Liver (tissue), 3 donors: ENCODE measurements at regions not wholly inside any gene's neighbourhood (a gene's known extent, or its start where the extent isn't known, plus 50 kb on each side); places are given as distances from the start of the nearest gene placed in this dataset.
A peak's percentile ranks its signal among the peaks of the same experiment; 100 is the strongest.

ENCODE experiments used
- ATF3 ChIP-seq: IDR thresholded peaks from 2 replicates; pipeline ENCODE4 v1.6.1; 2016; ENCODE audit warnings: antibody characterized with exemption
- EGR1 ChIP-seq, 2 donors: IDR thresholded peaks; 2 replicates each; pipeline ENCODE4 v1.6.1; 2016 to 2018; ENCODE audit warnings: antibody characterized with exemption in 2 of 2, low read depth in 2 of 2
- FOXA1 ChIP-seq: IDR thresholded peaks from 2 replicates; pipeline ENCODE4 v1.6.1; 2016; ENCODE audit warnings: antibody characterized with exemption
- GABPA ChIP-seq, 2 donors: IDR thresholded peaks in 1 of 2; conservative IDR thresholded peaks in 1 of 2; 2 replicates each; pipeline ENCODE4 v1.6.1; 2016; ENCODE audit warnings: antibody characterized with exemption in 2 of 2, mild to moderate bottlenecking in 1 of 2, moderate library complexity in 1 of 2
- JUND ChIP-seq, 2 donors: IDR thresholded peaks; 2 replicates each; pipeline ENCODE4 v1.6.1; 2016; ENCODE audit warnings: antibody characterized with exemption in 2 of 2
- RAD21 ChIP-seq, 2 donors: IDR thresholded peaks; 2 replicates each; pipeline ENCODE4 v1.6.1; 2016; ENCODE audit warnings: antibody characterized with exemption in 2 of 2, mild to moderate bottlenecking in 2 of 2
- REST ChIP-seq: IDR thresholded peaks from 2 replicates; pipeline ENCODE4 v1.6.1; 2016; ENCODE audit warnings: antibody characterized with exemption, mild to moderate bottlenecking
- SP1 ChIP-seq: IDR thresholded peaks from 2 replicates; pipeline ENCODE4 v1.6.1; 2018; ENCODE audit warnings: antibody characterized with exemption, mild to moderate bottlenecking
- TAF1 ChIP-seq: conservative IDR thresholded peaks from 2 replicates; pipeline ENCODE4 v1.6.1; 2016; ENCODE audit warnings: antibody characterized with exemption, mild to moderate bottlenecking
- YY1 ChIP-seq: IDR thresholded peaks from 2 replicates; pipeline ENCODE4 v1.6.1; 2016; ENCODE audit warnings: antibody characterized with exemption, mild to moderate bottlenecking
- TF ChIP-seq, protein P1 (sequence below): IDR thresholded peaks from 2 replicates; pipeline ENCODE4 v1.6.1; 2016; ENCODE audit warnings: antibody characterized with exemption
- TF ChIP-seq, protein P2 (sequence below): fragments of 150-350 bp; IDR thresholded peaks from 2 replicates; pipeline ENCODE4 v1.5.1; 2017; ENCODE audit warnings: improper control_type of control experiment, low read depth, low read length; ENCODE audit not compliant: missing input control
- donor health status: healthy.
- donor health status: healthy.

- TF ChIP-seq REST: no peak
- TF ChIP-seq, protein P1, sequence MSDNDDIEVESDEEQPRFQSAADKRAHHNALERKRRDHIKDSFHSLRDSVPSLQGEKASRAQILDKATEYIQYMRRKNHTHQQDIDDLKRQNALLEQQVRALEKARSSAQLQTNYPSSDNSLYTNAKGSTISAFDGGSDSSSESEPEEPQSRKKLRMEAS: no peak
- TF ChIP-seq, protein P2, sequence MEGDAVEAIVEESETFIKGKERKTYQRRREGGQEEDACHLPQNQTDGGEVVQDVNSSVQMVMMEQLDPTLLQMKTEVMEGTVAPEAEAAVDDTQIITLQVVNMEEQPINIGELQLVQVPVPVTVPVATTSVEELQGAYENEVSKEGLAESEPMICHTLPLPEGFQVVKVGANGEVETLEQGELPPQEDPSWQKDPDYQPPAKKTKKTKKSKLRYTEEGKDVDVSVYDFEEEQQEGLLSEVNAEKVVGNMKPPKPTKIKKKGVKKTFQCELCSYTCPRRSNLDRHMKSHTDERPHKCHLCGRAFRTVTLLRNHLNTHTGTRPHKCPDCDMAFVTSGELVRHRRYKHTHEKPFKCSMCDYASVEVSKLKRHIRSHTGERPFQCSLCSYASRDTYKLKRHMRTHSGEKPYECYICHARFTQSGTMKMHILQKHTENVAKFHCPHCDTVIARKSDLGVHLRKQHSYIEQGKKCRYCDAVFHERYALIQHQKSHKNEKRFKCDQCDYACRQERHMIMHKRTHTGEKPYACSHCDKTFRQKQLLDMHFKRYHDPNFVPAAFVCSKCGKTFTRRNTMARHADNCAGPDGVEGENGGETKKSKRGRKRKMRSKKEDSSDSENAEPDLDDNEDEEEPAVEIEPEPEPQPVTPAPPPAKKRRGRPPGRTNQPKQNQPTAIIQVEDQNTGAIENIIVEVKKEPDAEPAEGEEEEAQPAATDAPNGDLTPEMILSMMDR: no peak
- no peak for TF ChIP-seq ATF3
- no peak for TF ChIP-seq TAF1
- peak in 1 of 2 donors; percentile 13 for TF ChIP-seq RAD21 (IDR thresholded peaks at IDR 0.05)
- TF ChIP-seq EGR1 (IDR thresholded peaks at IDR 0.05; ENCODE audit: low read depth in 2 of 2): no peak
- no peak for TF ChIP-seq GABPA (IDR thresholded peaks at IDR 0.05 in 1 of 2, conservative IDR thresholded peaks at IDR 0.05 in 1 of 2)
- TF ChIP-seq JUND (IDR thresholded peaks at IDR 0.05): no peak
- no peak for TF ChIP-seq FOXA1
- TF ChIP-seq SP1: no peak
- TF ChIP-seq YY1: no peak
Observed at GRCh38 chr2:102872388-102872787, 110.6 kb downstream of the TMEM182 start.
